HG03280 (cell line): ENCODE measurements at regions not wholly inside any gene's neighbourhood (a gene's known extent, or its start where the extent isn't known, plus 50 kb on each side); places are given as distances from the start of the nearest gene placed in this dataset.

Source experiments
- ATAC-seq: cut with Tn5 transposase; IDR thresholded peaks from one replicate; pipeline ENCODE4 v1.9.1; 2021; ENCODE audit warnings: mild to moderate bottlenecking, moderate library complexity; ENCODE audit not compliant: unreplicated experiment

- no peak for ATAC-seq
Observed at GRCh38 chr21:39105836-39106235, 77.4 kb downstream of the PSMG1 start.

GRCh38 chr21:39105341-39105765 lies 77.9 kb downstream of the PSMG1 start:
- ATAC-seq = no peak

GRCh38 chr21:39104911-39105310 lies 78.3 kb downstream of the PSMG1 start:
- no peak for ATAC-seq

GRCh38 chr21:39103689-39104088 lies 79.6 kb downstream of the PSMG1 start:
- ATAC-seq = no peak

- no peak for ATAC-seq
Observed at GRCh38 chr21:39099859-39100258, 83.4 kb downstream of the PSMG1 start.

GRCh38 chr21:39098696-39099200 lies 84.5 kb downstream of the PSMG1 start:
- ATAC-seq = no peak

- no peak for ATAC-seq
Observed at GRCh38 chr21:39097981-39098380, 85.3 kb downstream of the PSMG1 start.

- no peak for ATAC-seq
Observed at GRCh38 chr21:39097335-39097861, 85.9 kb downstream of the PSMG1 start.

GRCh38 chr21:39096754-39097153 lies 86.5 kb downstream of the PSMG1 start:
- ATAC-seq = no peak

GRCh38 chr21:39095681-39096080 lies 87.6 kb downstream of the PSMG1 start:
- ATAC-seq = no peak

GRCh38 chr21:39094847-39095579 lies 88.2 kb downstream of the PSMG1 start:
- ATAC-seq = no peak

GRCh38 chr21:39094087-39094780 lies 89.0 kb downstream of the PSMG1 start:
- no peak for ATAC-seq

GRCh38 chr21:39093526-39093925 lies 89.7 kb downstream of the PSMG1 start:
- no peak for ATAC-seq

GRCh38 chr21:39088831-39089380 lies 94.3 kb downstream of the PSMG1 start:
- no peak for ATAC-seq

GRCh38 chr21:39088031-39088370 lies 95.2 kb downstream of the PSMG1 start:
- no peak for ATAC-seq

GRCh38 chr21:39087238-39088030 lies 95.8 kb downstream of the PSMG1 start:
- no peak for ATAC-seq

GRCh38 chr21:39086547-39086946 lies 96.7 kb downstream of the PSMG1 start:
- no peak for ATAC-seq

- ATAC-seq = no peak
Observed at GRCh38 chr21:39085843-39086405, 97.3 kb downstream of the PSMG1 start.

GRCh38 chr21:39084979-39085729 lies 98.1 kb downstream of the PSMG1 start:
- no peak for ATAC-seq

- ATAC-seq = no peak
Observed at GRCh38 chr21:39084073-39084472, 99.2 kb downstream of the PSMG1 start.
